ENCODE measurements at regions not wholly inside any gene's neighbourhood (a gene's known extent, or its start where the extent isn't known, plus 50 kb on each side); places are given as distances from the start of the nearest gene placed in this dataset.

DNA sequence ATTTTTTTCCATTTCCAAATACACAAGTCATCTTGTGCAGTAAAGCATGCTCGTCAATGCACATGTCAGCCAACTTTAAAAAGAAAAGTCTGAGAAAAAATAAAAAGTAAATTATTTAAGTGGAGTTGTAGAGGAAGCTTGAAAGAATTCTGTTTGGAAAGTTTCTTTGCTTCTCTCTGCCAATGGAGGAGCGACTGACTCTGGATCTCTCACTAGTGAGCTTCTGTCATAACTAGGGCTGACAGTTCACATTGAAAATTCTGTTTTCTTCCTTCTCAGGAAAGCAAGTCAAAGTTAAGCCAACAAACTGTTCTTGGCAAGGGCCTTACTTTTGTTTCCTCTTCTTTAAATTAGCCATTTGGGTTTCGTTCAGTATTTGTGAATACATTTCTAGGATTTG lies 298.2 kb downstream of the POU4F1 start:
- Histone ChIP-seq H3K4me2 (ENCODE audit: low read length) (no peak overlapping the region), H3K4me3 (ENCODE audit: low read depth, low read length) (no peak overlapping the region), H3K9me3 (ENCODE audit: control insufficient read depth, low read length) (no peaks in the 10 kb centered on the region), H2AFZ (no peak overlapping the region), H3K36me3 (ENCODE audit: control insufficient read depth, insufficient read depth, low read length) (no peaks in the 10 kb centered on the region), H3K4me1 (no peaks in the 10 kb centered on the region), H3K27me3 (ENCODE audit: control insufficient read depth, insufficient read depth, low read length) (no peaks in the 10 kb centered on the region), H3K27ac (no peak overlapping the region), H3K9ac (no peak overlapping the region), H3K79me2 (no peaks in the 10 kb centered on the region)
- TF ChIP-seq CTCF (IDR thresholded peaks at IDR 0.05) = no peak

DNA sequence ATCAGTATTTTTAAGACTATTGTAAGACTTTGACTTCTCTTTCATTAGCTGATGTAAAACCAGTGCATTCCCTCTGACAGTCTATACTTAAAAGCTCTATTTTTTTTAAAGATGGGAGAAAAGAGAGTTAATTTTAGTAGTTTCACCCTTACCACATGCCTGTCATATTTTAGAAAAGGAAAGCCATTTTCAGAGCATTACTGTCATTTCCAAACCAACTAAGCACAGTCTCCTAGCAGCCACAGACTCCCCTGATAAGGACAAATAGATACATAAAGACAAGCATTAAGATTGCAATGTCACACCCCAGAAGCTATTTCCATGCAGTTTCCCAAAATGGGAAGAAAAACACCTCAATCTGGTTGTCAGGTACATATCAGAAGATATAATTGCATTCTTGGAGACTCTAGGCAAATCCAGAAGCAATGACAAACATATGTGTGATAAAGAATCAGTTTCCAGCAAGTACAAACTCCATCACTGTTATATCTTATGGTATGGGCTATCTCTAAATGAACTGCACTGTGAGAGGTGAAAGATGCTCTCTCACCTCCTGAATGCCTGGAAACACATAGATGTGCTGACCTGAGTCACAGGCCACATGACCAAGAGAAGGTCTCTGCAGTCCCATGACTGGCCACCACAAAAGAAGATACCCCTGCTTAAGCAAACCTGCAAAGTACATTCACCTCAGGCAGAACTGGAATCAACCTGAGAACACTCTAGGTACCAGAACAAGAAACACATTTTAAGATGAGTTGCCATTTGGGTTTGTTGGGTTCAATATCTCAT lies 303.3 kb downstream of the POU4F1 start:
- Histone ChIP-seq H3K27ac (no peak overlapping the region), H3K4me3 (ENCODE audit: low read depth, low read length) (no peak overlapping the region), H3K36me3 (ENCODE audit: control insufficient read depth, insufficient read depth, low read length) (no peaks in the 10 kb centered on the region), H3K9ac (no peak overlapping the region), H2AFZ (no peak overlapping the region), H3K79me2 (no peaks in the 10 kb centered on the region), H3K4me2 (ENCODE audit: low read length) (no peak overlapping the region), H3K4me1 (no peaks in the 10 kb centered on the region), H3K9me3 (ENCODE audit: control insufficient read depth, low read length) (no peaks in the 10 kb centered on the region), H3K27me3 (ENCODE audit: control insufficient read depth, insufficient read depth, low read length) (no peaks in the 10 kb centered on the region)
- no peak for TF ChIP-seq CTCF (IDR thresholded peaks at IDR 0.05)

DNA sequence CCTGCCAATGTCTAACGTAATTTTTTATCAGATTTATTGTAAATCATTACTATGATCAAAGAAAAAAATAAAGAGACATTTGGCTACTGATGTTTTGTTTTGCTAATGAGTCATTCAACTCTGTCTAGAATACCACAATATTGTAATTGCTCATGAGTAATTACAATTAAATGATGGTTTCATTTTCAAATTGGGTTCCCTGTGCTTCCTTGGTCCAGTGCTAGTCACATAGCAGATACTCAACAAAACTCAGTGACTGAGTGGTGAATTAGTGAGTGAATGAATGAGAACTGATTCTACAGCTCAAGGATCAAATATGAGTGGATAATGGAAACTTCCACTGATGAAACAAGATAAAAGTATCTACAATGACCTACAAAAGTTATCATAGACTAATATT lies 304.7 kb downstream of the POU4F1 start:
- H3K9me3 ChIP-seq (ENCODE audit: control insufficient read depth, low read length) = no peaks in the 10 kb centered on the region
- H3K4me2 ChIP-seq (ENCODE audit: low read length) = no peak overlapping the region
- no peaks in the 10 kb centered on the region for H3K79me2 ChIP-seq
- no peak overlapping the region for H3K4me3 ChIP-seq (ENCODE audit: low read depth, low read length)
- H3K9ac ChIP-seq = no peak overlapping the region
- no peaks in the 10 kb centered on the region for H3K4me1 ChIP-seq
- no peak overlapping the region for H3K27ac ChIP-seq
- no peaks in the 10 kb centered on the region for H3K36me3 ChIP-seq (ENCODE audit: control insufficient read depth, insufficient read depth, low read length)
- H3K27me3 ChIP-seq (ENCODE audit: control insufficient read depth, insufficient read depth, low read length) = no peaks in the 10 kb centered on the region
- no peak overlapping the region for H2AFZ ChIP-seq
- TF ChIP-seq CTCF (IDR thresholded peaks at IDR 0.05) = no peak

GRCh38 chr13:78286748-78287147 lies 316.6 kb downstream of the POU4F1 start:
- H3K27me3 ChIP-seq (ENCODE audit: control insufficient read depth, insufficient read depth, low read length) = no peaks in the 10 kb centered on the region
- no peak overlapping the region for H3K9ac ChIP-seq
- no peaks in the 10 kb centered on the region for H3K9me3 ChIP-seq (ENCODE audit: control insufficient read depth, low read length)
- H3K4me3 ChIP-seq (ENCODE audit: low read depth, low read length) = no peak overlapping the region
- no peak overlapping the region for H3K4me2 ChIP-seq (ENCODE audit: low read length)
- no peaks in the 10 kb centered on the region for H3K79me2 ChIP-seq
- no peaks in the 10 kb centered on the region for H3K36me3 ChIP-seq (ENCODE audit: control insufficient read depth, insufficient read depth, low read length)
- H3K27ac ChIP-seq = no peak overlapping the region
- no peak for TF ChIP-seq CTCF (IDR thresholded peaks at IDR 0.05)
- no peak overlapping the region for H2AFZ ChIP-seq
- H3K4me1 ChIP-seq = no peaks in the 10 kb centered on the region

GRCh38 chr13:78265098-78265497 lies 338.3 kb downstream of the POU4F1 start:
- Histone ChIP-seq H3K9me3 (ENCODE audit: control insufficient read depth, low read length) (no peaks in the 10 kb centered on the region), H3K27ac (no peak overlapping the region), H3K9ac (no peak overlapping the region), H3K36me3 (ENCODE audit: control insufficient read depth, insufficient read depth, low read length) (no peaks in the 10 kb centered on the region), H3K4me1 (no peaks in the 10 kb centered on the region), H3K4me2 (ENCODE audit: low read length) (no peak overlapping the region), H2AFZ (no peak overlapping the region), H3K27me3 (ENCODE audit: control insufficient read depth, insufficient read depth, low read length) (no peaks in the 10 kb centered on the region), H3K4me3 (ENCODE audit: low read depth, low read length) (no peak overlapping the region), H3K79me2 (no peaks in the 10 kb centered on the region)
- no peak for TF ChIP-seq CTCF (IDR thresholded peaks at IDR 0.05)

Data from parathyroid adenoma (tissue), 2 donors.